ENCODE measurements at regions not wholly inside any gene's neighbourhood (a gene's known extent, or its start where the extent isn't known, plus 50 kb on each side); places are given as distances from the start of the nearest gene placed in this dataset.
"Not testable (repeated sequence)": the region's sequence is repeated elsewhere in the genome, so short reads cannot be mapped to it uniquely, and the experiment has no call there.

DNA sequence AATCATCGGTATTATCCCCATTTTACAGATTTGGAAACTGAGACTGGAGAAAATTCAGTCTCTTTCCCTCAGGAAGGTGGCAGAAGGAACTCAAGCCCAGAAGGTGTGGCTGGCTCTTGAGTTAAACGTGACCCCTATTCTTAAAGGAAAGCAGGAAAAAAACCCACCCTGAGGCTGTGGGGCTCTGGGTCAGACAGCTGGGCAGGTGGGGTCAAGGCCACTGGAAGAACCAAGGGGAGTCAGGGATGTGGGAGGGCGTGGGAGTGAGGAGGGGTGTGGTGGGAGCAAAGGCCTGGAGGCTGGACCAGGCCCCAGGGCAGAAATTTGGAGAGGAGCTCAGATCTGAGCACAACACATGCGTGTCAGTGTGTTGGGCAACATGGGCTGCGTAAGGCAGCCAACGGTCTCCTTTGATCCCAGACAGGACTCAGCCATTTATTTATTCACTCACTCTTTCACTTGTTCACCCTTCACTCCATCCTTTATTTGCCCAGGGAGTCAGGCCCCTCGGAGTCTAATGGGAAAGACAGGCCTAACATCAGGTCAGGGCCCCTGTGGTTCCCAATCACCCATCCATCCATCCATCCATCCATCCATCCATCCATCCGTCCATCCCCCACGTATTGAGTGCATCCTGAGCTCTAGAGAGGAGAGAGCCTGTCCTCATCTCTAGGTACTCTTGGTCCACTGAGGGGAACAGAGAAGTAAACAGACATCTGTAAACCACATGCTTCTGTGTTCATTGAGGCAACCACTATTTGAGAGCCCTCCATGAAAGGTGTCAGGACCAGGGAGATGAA is 165.0 kb downstream of the VEGFA start:
- no peak for DNase-seq (ENCODE audit: low read depth)

DNA sequence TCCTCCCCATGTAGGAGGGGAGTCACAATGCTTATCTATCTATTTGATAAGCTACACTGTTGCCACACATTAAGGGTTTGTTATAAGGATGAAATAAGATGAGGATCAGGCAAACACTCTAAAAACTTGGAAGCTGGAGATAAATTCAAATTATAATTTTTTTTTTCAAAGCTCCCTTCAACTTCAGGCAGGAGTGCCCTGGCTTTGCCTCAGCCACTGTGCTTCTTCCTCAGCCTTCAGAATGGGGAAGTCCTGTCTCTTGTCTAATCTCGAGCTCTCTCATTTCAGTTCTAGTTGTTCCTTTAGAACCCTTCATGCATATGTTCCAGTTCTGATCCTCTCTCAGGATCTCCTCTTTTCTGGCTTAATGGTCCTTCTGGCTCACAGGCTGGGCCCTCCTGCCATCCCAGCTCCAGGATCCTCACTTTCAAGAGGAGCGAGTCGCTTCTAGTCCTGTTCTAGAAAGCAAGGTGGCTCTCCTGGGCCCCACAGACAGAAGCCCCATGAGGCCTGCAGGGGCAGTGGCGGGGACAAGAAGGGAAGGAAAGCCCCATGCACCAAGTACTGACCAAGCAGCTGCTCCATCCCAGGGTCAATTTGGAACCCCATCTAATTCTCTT is 164.3 kb downstream of the VEGFA start:
- no peak for DNase-seq (ENCODE audit: low read depth)

DNA sequence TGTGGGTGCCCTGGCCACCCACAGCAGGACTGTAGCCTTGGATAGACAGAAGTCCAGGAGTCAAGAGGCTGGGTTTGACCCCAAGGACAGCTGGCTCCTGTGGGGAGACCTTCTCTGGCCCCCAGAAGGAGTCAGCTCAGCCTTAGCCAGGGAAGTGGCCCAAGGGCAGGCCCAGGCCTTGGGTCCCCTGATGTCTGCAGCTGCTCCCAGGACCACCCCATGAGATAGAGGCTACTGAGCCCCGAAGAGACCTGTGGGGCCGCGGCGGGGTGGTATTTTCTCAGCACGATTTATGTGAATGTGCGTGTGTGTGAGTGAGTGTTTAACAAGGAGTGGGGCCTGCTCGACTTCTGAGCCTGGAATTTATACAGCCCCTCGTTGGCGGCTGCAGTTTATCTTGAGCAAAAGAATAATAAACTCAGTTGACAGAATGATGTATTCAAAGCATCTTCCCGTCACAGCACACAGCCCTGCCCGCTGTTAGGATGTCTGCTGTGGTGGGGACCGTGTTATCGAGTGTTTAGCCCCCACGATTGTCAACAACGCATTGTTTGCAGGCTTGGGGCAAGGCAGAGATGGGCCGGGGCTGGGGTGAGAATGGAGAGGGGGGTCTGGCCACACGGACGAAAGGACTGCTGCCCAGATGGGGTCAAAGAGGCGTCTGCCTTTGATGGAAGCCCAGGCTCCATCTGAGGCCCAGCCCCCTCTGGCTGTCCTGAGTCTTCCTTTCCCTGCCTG is 163.3 kb downstream of the VEGFA start:
- no peak for DNase-seq (ENCODE audit: low read depth)

GRCh38 chr6:43932259-43933147 is 162.5 kb downstream of the VEGFA start:
- no peak for DNase-seq (ENCODE audit: low read depth)

GRCh38 chr6:43931201-43931600 is 161.2 kb downstream of the VEGFA start:
- no peak for DNase-seq (ENCODE audit: low read depth)

GRCh38 chr6:43930440-43931154 is 160.6 kb downstream of the VEGFA start:
- DNase-seq (ENCODE audit: low read depth): no peak

DNA sequence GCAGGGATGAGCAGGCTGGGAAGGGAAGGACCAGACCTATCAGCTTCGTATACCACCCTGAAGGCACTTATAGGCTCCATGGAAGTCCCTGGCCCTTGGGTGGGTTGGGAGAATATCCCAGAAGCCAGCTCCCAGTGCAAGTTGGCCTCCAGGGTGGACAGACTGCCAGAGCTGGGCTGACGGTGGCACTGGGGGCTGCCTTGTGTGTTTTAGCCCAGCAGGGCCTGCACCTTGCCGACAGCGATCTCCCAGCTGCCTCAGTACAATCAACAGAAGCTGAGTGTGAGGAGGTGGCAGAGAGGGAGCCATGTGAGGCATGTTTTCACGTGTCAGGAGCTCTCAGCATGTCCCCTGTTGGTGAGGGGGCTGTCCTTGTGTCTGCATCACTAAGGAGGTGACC is 159.5 kb downstream of the VEGFA start:
- DNase-seq (ENCODE audit: low read depth): no peak

DNA sequence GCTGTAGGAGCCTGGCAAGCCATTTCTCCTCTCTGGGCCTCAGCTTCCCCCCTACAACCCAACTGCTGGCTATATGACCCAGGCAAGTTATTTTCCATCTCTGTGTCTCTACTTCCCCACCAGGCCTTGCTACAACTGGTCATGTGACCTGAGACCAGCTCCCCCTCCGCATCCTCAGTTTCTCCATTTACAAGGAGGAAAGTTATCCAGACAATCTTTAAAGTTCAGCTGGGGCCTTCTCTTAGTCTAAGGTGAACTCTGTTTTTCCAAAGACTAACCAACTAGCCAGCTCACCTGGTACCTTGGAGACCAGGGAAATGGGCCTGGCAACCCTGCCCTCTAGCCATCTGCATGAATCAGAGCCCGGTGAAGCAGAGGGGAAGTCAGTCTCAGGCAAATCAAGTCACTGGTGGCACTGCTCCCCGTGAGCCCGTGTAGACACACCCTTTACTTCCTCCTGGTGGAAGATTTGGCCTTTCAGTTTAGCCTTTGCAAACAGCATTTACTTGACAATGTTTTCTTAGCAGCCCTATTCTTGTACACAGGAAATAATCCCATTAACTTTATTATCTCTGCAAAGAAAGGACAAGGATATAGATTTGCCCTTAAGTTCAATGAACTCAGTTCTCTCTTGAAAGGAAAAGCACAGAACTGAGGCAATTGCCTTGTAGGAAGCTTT is 157.7 kb downstream of the VEGFA start:
- DNase-seq (ENCODE audit: low read depth): no peak

GRCh38 chr6:43926634-43927531 is 156.9 kb downstream of the VEGFA start:
- DNase-seq (ENCODE audit: low read depth): peak; percentile 67

DNA sequence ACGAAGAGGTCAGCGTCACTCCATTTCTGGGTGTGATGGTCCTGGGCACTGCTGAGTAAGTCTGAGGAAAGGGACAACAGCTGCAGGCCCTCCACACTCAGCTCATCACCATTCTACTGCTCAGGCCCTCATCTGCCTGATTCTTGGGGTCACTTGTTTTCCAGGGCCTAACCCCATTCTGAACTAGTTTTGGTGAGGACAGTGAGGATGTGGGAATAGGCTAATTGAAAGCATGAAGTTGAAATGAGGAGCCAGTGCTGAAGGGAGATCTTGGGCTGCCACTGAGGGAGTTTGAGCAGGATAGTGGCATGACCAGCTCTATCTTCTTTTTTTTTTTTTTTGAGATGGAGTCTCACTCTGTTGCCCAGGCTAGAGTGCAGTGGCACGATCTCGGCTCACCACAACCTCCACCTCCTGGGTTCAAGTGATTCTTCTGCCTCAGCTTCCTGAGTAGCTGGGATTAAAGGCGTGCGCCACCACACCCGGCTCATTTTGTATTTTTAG is 155.7 kb downstream of the VEGFA start:
- DNase-seq (ENCODE audit: low read depth): not testable (repeated sequence)

- DNase-seq (ENCODE audit: low read depth): peak; percentile 70
Observed at GRCh38 chr6:43924222-43924702, 154.3 kb downstream of the VEGFA start.

GRCh38 chr6:43923376-43924221 is 153.6 kb downstream of the VEGFA start:
- DNase-seq (ENCODE audit: low read depth): no peak

- no peak for DNase-seq (ENCODE audit: low read depth)
Observed at GRCh38 chr6:43922426-43923375, 152.7 kb downstream of the VEGFA start.

GRCh38 chr6:43921548-43922425 is 151.8 kb downstream of the VEGFA start:
- DNase-seq (ENCODE audit: low read depth): no peak

DNA sequence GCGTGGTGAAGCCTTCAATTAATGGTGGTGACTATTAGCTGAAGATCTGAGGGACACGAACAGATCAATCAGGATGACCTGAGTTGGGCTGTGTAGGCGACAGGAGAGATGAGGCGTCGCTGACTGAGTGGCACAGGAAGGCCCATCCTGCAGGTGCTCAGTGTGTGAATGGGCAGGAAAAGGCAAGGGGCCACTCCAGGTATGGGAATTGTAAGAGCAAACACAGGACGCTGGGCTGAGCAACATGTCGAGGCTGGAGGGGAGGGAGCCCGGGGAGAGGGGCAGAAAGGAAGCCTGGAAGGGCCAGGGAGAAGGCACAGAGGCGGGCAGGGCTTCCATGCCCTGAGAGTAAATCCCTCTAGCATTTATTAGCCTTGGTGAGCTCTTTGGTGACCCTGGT is 151.0 kb downstream of the VEGFA start:
- DNase-seq (ENCODE audit: low read depth): no peak

GRCh38 chr6:43919774-43920173 is 149.8 kb downstream of the VEGFA start:
- DNase-seq (ENCODE audit: low read depth): no peak
